HG03460 (cell line): ENCODE measurements at regions not wholly inside any gene's neighbourhood (a gene's known extent, or its start where the extent isn't known, plus 50 kb on each side); places are given as distances from the start of the nearest gene placed in this dataset.

Experiments
- ATAC-seq: cut with Tn5 transposase; IDR thresholded peaks from one replicate; pipeline ENCODE4 v1.9.1; 2021; ENCODE audit not compliant: unreplicated experiment

DNA sequence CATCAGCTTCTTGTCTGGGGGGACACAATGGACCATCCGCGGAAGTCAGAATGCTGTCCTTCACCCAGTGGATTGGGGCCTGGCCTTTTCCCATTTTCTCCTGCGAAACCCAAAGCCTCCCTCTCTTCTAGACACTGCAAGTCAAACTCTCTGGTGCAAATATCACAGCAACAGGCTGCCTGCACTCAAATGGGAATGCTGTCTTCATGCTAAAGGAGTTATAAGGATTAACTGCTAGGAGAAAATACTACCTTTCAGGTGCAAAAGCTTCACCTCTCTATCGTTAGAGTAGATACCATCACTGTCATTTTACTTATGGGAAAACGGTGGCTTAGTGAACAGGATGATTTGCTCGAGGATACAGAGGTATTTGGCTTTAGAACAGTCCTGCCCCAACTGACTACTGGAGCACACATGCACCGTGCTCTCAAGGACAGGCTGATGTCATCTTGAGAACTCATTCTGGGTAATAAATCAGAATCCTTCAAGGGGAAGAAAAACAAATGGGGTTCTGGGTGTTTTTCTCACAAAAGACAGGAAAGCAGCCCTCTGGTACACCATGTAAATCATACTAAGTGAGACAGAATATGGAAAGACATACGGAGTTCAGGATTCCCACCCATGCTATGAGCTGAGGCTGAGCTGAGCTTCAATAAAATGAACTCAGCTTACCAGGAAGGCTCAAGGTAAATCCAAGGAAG, 100.9 kb downstream of the SAMD9 start:
- ATAC-seq: no peak

DNA sequence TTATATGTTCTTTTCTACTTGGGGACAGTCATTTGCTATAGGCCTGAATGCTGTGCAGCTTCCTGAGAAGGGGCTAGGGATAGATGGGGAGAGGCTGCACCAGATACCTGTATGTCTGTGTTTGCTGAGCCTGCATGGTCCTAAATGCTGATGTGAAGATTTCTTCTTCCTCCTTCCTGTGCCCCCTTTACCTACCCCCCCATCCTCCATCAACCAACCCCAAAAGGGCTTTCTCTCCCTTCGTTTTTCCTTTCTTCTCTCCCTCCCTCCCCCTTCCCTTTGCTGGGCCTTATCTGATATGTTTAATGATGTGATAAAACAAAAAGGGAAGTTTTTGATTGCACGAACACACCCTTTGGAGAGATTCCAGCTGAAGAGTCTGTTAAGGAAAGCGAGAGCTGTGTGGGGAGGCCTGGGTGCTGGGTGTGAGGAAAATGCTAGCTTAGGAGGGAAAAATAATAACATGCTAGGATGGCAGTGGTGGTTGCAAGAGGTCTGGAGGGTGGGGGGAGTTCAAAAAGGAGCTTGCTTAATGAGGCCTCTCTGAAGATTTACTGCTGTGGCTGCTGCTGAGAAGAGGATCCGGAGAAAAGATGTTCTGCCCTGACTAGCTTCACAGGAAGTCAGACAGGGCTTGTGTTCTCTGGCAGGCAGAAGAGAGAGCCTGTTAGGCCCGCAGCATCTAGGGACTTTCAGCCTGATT, 101.8 kb downstream of the SAMD9 start:
- no peak for ATAC-seq

DNA sequence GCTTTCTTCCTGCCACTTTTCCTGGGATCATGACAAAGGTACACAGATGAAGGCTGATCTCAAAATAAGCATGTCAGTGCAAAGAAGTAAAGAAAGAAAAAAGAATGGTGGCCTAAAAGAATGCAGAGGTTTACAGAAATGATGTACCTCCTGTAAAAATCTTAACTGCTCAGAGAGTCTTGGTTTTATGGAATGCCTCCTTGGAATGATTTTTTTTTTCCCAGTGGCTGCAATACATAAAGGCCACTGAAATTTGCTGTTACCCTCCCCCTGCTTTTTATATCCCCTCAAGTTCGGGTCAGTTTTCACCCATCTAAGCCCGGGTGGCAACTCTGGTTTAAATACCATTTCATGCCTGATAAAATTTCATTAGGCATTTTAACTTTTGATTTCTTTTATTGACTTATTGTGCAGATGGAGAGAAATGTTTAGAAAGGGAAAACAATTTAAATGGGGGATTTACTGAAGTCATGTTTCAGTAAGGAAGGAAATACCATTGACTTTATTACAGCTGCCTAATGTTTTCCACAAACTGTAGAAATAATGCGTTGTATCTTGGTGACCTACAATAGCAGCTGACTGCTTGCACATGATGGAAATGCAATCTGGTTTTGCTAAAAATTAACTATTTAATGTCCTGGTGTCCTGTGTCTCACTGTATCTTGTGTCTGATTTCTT, 102.5 kb downstream of the SAMD9 start:
- no peak for ATAC-seq

DNA sequence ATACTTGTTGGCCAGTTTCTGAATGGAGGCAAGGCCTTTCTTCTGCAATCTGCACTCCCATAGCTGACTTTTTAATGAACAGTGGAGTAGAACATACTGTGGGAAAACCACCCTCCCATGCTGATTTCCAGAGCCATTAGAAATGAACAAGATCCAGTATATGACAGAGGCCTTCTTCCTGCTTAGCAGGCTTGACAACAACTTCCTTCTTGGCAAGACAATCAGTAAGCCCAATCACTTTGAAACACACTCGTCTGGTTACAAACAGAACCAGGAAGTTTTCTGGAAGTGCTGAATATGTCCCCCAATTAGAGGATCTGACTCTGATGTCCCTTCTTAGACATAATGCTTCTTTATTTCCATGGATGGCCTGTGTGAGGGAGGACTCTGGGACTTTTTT, 103.4 kb downstream of the SAMD9 start:
- no peak for ATAC-seq

DNA sequence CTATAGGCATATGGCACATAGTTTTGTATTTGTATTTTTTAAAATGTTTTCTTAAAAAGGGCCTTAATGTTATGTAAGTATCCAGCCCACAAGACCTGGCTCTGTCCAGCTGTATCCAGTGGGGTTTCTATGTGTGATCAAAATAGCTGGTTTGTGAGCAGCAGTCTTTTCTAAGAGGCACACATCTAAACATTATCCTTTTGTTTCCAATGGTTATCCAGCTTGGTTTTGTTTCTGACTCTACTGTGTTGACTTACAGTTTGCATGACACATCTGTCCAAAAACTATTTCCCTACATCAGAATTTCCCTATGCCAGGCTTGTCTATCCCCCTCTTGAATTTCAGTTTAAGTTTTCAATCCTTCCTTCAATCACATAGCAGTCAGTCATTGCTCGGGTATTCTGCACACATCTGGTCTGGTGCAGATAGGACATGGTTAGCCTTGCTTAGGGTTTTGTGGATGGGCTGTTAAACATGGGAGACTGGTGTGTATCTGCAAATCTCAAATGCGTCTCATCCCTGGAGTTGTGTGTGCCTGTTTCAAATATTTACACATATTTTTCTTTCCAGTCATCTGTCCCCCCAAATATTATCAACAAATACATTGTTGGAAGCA, 104.2 kb downstream of the SAMD9 start:
- ATAC-seq: no peak

DNA sequence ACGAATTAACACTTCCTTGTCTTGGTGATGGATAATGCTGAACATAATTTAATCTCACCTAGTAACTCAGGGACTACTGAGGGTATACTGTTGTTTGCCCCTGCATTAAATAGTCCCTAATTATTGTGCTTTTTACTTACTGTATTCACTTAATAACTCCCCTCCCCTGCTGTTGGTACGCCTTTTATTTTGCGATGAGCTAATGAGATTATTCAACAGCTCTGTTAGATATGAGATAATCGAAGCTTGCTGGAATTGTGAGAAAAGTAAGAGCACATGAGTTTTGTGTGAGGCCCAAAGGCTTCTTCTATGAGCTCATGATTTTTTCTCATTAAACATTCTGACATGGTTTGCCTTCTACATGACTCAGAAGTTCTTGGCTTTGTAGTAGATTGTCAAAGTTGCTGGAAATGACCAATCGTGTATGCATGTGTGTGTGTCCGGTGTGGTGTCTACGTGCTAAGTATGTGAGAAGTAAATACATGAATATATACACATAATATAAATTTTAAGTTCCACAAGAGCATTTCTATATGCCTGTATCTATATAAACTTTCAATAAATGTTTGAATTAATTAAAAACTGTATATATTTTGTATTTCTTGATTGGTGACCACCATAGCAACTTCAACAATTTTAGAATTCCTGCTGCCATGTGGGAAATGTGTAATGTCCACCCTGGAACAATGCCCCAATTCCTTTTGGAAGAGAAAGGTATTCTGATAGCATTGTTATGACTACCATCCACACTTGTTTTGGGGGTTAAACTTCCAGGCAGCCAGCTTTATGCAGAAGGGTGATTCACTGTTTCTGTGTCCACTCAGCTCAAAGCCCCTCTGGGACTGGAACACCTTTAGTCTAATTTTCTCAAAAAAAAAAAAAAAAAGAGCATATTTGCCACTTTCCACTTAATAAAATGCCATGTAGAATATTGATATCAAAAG, 106.2 kb downstream of the SAMD9 start:
- ATAC-seq: no peak

DNA sequence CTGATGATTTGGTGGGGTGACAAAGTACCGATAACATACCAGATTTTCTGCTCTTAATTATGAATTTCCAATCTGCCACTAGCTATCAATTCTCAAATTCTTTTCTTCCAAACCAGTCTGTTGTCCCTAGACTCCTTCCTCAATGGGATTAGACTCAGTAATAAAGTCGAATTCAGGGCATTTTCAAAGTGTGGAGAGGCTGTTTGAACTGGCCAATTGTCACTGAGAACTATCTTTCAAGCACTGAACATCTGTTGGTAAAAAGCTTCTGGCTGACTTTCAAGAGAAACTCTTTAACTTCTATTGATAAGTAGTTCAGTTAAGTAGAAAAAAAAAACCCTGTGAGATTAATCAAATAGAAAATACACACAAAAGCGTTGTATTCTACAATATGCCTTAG, 108.9 kb downstream of the SAMD9 start:
- no peak for ATAC-seq

DNA sequence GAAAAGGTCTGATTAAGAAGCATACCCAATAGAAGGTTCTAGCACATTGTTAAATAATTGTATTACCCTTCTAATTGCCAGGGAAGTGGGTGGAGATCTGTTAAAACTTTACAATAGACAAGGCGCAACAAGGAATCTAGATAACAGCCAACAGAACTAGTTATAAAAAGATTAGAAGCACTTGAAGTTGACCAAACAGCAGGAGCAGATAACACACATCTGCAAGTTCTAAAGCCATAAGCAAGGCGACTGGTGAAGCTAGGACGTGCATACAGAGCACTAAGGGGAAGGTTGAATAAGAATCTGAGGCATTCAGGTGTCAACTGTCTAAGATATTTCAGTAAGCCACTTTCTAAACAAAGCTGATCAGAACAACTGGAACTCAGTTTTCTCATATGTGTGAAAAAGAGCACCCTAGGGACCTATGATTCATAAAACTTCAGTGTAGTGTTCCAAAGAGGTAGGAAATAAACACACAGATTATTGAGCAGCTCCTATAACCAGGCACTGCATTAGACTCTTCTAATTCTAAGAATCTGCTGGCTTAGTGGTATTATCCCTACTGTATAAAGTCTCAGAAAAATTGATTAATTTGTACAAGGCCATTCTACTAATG, 111.2 kb downstream of the SAMD9 start:
- ATAC-seq: no peak

DNA sequence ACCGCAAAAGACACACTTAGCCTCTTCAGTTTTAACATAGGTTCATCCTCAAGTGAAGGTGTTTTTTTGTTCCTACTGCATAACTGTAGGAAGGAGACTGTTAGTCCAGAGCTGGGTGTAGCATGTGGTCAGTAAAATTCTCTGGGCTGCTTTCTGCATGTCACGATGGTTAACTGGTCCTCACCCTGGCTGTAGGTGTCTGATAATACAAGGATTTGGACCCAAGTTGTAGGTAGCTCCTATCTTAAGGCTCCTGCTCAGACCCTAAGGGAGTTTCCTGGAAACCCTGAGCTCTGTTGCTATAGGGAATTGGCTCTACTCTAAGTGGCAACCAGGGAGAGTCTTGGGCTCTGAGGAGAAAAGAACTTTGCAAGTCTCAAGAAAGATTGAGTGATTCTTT, 112.9 kb downstream of the SAMD9 start:
- no peak for ATAC-seq

DNA sequence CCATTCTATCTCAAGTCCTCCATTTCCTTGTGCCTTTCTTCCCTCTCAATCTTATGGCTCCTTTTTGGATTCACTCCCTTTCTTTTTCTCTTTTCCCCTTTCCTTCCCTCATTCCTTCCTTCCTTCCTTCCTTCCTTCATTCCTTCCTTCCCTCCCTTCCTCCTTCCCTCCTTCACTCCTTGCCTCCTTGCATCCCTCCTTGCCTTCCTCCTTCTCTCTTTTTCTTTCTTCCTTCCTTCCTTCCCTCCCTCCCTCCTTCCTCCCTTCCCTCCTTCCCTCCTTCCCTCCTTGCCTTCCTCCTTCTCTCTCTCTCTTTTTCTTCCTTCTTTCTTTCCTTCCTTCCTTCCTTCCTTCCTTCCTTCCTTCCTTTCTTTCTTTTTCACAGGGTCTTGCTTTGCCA, 120.1 kb downstream of the SAMD9 start:
- ATAC-seq: no peak

DNA sequence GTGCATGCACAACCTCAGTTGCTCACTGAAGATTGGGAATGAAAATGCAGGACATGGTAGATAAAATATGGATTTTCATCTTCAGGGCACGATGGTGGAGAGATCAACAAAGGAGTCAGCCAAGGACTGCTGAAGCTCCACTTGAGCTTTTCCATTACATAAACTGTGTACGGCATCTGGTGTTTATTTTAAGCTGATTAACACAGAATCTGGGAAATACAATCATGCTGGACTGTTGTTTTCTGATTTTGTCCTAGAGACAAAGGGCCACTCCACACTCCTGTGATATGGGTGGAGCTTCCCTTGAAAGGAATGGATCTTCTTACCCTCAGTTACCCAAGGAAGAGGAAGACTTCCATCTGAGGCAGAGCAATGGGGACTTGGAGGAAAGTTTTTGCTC, 120.6 kb downstream of the SAMD9 start:
- ATAC-seq: no peak

DNA sequence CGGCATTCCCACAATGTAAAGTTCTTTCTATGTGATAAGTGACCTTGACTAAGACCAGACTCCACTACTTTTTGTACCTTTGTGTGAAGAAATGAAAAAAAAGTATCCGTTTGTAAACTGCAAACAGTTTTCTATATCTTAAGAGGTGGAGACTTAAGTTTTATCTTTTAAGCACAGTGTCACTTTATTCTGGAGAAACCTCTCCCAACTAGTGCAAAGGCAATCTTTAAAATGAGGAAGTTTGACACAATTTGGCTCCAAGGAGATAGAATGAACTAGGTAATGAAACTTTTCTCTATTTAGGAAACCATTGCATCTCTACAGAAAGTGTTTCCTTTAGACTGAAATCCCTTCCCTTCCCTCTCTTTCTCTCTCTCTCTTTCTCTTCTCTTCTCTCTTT, 122.9 kb downstream of the SAMD9 start:
- no peak for ATAC-seq

DNA sequence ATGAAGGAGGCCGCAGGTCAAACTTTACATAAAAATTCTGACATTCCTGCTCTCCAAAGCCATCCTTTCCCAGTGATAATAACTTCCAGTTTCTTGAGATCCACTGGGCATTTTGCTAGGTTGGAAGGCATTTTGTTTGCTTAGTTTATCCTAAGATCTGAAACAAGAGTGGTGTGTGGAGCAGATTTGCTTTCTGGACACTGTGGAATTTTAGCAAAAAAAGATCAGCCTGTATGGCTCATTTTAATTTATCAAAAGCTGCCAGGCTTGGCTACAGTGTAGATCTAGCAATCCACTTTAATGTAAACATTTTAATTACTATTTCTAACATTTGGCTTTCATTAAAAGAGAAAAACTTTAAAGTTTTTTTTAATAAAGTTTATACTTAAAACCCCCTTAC, 124.8 kb downstream of the SAMD9 start:
- no peak for ATAC-seq

DNA sequence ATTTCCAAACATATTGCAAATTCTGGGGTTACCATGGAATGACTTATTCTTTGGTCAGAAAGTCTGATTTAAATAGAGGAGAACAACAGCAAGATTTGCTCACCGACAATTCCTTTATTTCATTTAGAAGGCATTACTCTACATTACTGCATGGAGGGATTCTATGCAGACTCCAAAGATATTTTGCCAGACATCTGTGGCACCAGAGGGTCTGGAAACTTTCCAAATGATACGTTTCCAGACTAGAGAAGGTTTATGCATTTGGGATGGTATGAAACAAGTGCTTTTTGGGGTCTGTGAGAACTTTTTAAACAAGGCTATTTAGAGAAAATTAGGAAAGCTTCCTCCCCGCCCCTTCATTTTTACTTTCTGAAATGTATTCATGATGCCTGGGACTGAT, 125.3 kb downstream of the SAMD9 start:
- no peak for ATAC-seq

DNA sequence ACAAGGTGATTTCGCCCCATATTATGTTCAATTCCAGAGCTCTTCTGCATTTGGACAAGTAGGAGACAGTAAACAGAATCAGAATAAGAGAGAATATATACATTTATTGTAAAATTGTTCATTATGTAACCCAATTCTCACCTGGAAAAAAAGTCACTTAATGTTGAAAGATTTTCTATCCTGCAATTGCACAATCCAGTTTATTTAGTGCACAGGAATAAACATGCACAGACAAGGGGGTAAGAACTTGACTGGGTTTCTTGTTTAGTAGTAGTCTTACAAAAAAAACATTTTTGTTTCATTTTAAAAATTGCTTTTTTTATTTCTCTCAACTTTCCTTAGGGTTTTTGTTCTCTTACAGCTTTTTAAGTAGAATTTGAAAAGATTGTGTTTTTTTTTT, 126.6 kb downstream of the SAMD9 start:
- ATAC-seq: no peak

DNA sequence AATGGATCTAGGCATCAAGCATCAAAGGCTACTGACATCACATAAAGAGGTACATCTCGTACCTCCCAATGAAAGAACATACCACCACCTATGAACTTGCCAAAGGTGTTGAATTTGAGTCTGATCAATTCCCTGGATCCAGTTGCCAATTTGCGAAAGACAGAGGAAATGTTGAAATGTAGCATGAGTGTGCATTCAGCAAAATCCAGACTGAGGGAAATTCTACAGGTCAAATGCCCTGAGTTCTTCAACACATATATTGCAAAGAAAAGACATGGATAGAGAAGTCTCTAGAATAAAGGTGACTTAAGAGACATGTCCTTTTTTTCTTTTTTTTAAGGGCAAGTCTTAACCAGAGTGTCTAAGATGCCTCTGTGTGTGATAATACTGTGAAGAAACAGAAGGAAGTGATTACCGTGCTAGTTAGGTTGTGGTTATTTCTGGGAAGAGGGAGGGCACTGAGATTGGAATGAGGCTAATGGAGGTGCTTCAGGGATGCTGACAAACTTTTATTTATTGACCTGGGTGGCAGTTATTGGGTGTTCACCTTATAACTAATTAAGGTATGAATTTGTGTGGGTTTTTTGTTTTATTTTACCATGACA, 128.7 kb downstream of the SAMD9 start:
- no peak for ATAC-seq

DNA sequence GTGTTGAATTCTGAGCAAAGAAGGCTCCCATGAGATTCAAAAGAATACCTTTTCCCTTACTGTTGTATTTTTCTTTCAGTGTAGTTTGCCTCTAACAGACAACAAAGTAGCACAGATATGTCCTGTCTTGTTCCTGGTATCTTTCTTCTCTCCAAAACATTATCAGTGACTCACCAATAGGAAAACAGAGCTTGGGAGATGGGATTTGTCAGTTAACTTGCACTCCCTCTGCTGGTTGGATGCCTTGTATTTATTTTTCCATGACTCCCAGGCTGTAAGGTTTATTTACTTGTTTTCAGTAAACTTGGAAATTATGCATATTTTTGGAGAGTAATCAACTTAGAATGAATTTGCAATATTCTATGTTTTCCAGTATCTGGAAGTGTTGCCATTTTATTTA, 129.7 kb downstream of the SAMD9 start:
- no peak for ATAC-seq

DNA sequence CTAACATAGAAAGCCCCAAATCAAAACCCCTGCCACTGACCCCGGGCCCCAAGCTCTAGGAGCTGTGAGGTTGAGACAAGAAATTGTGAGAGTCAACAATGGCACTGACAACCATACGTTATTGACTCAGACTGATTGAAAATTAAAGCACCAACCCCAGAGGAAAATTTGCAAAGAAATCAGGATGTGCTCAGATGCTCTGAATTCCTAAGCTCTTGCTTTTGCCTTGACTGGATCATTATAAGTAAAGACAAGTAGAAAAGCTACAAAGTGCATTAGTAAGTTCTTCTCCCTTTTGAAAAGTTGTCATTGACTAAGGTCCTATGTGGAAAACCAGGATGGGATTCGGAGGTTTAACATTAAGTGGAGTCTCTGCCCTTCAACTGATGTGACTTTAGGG, 130.2 kb downstream of the SAMD9 start:
- no peak for ATAC-seq

DNA sequence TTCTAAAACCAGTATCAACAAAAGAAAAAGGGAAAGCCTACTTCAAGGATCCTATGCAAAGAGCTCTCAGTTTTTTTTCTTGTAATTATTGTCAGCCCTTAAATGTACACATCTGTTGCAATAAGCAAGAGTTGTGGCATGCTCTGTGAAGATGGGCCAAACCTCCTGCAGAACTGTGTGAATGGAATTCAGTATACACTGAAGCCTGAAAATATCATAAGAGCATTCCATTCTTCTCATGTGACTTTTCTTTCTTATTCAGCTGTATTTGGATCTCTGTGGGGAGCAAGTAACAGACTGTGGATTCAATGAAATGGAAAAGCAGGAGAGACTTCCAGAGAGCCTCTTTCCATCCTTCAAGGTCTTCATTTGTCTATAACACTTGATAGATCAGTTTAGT, 130.7 kb downstream of the SAMD9 start:
- no peak for ATAC-seq

DNA sequence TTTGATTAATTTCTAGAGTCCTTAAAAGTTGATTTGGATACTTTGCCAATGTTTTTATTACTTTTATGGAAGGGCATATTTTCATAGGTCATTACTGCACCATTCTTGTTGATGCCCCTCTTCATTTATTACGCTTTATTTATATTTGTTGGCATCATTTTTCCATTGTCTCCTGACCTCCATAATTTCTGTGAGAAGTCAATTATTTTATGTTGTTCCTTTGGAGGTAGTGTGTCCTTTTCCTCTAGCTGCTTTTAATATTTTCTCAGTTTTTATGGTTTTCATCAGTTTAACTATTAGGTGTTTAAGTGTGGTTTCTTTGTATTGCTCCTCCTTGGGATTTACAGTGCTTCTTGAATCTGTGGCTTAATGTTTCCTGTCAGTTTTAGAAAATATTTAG, 134.9 kb downstream of the SAMD9 start:
- ATAC-seq: no peak
